Osteoblast (primary cell): ENCODE measurements at regions not wholly inside any gene's neighbourhood (a gene's known extent, or its start where the extent isn't known, plus 50 kb on each side); places are given as distances from the start of the nearest gene placed in this dataset.
"Not testable (repeated sequence)": the region's sequence is repeated elsewhere in the genome, so short reads cannot be mapped to it uniquely, and the experiment has no call there.

Source experiments
- DNase-seq: peaks from one replicate; pipeline ENCODE4 v3.0.0; 2011; ENCODE audit warnings: low spot score, mixed read lengths; ENCODE audit not compliant: insufficient read length; ENCODE audit errors: missing footprints
- H2AFZ ChIP-seq: 2 replicates; pipeline ENCODE4 v1.6.0; 2011; ENCODE audit warnings: mild to moderate bottlenecking, low read length
- H3K27ac ChIP-seq: 2 replicates; pipeline ENCODE4 v1.5.1; 2011; ENCODE audit warnings: mild to moderate bottlenecking, low read depth, low read length, moderate library complexity
- H3K27me3 ChIP-seq: 2 replicates; pipeline ENCODE4 v1.6.0; 2012; ENCODE audit warnings: mild to moderate bottlenecking, control low read depth, inconsistent platforms, low read length, moderate library complexity; ENCODE audit not compliant: insufficient read depth
- H3K36me3 ChIP-seq: 2 replicates; pipeline ENCODE4 v1.5.1; 2011; ENCODE audit warnings: mild to moderate bottlenecking, low read length, control low read depth, moderate library complexity; ENCODE audit not compliant: insufficient read depth
- H3K4me1 ChIP-seq: 2 replicates; pipeline ENCODE4 v1.5.1; 2011; ENCODE audit warnings: mild to moderate bottlenecking, low read length, control low read depth, moderate library complexity; ENCODE audit not compliant: insufficient read depth
- H3K4me2 ChIP-seq: 2 replicates; pipeline ENCODE4 v1.6.0; 2011; ENCODE audit warnings: mild to moderate bottlenecking, low read length; ENCODE audit not compliant: insufficient read depth
- H3K4me3 ChIP-seq: fragments of 200-600 bp; sonication (generic); 3 replicates; pipeline ENCODE4 v1.5.1; 2012; ENCODE audit warnings: mild to moderate bottlenecking, low read length, inconsistent platforms; ENCODE audit not compliant: insufficient read depth
- H3K79me2 ChIP-seq: 2 replicates; pipeline ENCODE4 v1.6.0; 2012; ENCODE audit warnings: mild to moderate bottlenecking, low read length, control low read depth, inconsistent platforms; ENCODE audit not compliant: insufficient read depth
- H3K9me3 ChIP-seq: 2 replicates; pipeline ENCODE4 v1.5.1; 2011; ENCODE audit warnings: low read depth, low read length, control low read depth
- H4K20me1 ChIP-seq: 2 replicates; pipeline ENCODE4 v1.6.0; 2012; ENCODE audit warnings: mild to moderate bottlenecking, low read length, control low read depth; ENCODE audit not compliant: insufficient read depth

DNA sequence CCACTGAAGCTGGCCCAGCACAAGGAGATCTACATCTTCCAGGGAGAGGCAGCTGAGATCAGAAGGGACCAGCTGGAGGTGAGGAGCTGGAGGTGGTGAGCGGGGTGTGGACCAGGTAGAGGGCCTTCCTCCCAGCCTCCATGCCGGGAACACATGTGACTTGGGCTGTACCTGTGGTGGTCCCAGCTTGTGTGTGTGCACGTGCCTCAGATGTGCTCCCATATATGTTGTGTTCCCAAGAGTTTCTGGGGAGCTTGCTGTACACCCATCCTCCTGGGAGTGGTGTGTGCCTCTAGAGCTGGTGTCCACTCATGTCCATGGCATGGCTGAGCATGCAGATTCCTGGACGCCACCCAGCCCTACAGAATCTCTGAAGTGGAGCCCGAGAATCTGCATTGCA is 183.7 kb upstream of the AKAP13 start:
- DNase-seq, H3K4me1 ChIP-seq, H3K4me3 ChIP-seq, H3K36me3 ChIP-seq, H3K79me2 ChIP-seq, H2AFZ ChIP-seq, H3K27me3 ChIP-seq, H3K27ac ChIP-seq, H3K4me2 ChIP-seq, H4K20me1 ChIP-seq, H3K9me3 ChIP-seq: not testable (repeated sequence)

DNA sequence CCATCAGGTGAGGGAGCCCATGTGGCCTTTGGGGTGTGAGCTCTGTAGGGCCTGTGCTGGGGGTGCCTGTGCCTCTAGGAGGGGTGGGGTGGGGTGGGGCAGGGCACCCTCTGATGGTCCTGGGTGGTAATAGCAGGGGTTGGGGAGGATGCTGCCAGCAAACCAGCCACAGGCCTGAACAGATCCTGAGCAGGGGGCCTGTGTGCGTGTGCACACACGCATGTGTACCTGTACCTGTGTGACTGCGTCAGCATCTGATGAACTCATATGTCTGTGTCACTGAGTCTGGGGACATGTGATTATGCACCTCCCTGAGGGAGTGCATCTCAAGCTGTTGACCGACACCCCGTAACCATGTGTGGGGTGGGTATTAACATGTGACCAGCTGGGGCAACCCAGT is 182.8 kb upstream of the AKAP13 start:
- not testable (repeated sequence) for H3K27ac ChIP-seq, H3K27me3 ChIP-seq, H2AFZ ChIP-seq, H3K4me1 ChIP-seq, H4K20me1 ChIP-seq, H3K9me3 ChIP-seq, H3K36me3 ChIP-seq, H3K4me2 ChIP-seq, H3K4me3 ChIP-seq, H3K79me2 ChIP-seq, DNase-seq

DNA sequence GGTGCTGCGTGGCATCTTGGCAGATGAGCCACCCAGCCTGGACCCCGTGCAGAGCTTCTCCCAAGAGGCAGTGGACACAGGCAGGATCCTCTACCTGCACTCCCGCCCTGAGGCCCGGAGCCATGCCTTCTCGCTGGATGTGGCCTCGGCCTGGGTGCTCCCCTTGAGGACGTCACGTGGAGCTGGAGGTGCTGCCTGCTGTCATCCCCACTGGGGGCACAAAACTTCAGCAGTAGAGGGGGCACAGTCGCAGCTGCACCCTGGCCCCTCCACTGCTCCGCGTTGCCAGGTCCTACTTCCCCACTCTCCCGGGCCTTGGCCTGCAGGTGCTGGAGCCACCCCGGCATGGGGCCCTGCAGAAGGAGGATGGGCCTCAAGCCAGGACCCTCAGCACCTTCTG is 182.0 kb upstream of the AKAP13 start:
- not testable (repeated sequence) for DNase-seq, H3K27ac ChIP-seq

DNA sequence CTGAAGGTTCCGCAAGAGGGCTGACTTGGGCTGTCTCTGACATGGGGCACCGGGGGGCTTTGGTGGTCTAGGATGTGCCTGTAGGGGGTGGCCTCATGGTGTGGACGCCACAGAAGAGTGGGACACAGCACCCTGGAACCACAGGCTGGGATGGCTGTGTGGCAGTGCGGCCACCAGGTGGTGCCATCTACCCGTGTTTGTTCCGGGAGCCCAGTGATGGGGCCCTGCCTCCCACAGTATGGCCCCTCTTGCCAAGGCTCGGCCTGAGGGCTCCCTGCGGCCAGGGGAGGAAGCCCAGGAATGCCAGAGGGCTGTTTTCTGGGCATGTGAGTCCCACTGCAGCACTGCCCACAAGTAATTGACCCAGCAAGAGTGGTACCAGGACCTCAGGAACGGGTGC is 180.2 kb upstream of the AKAP13 start:
- H3K36me3 ChIP-seq, H3K27me3 ChIP-seq, H2AFZ ChIP-seq, H3K4me2 ChIP-seq, H3K4me1 ChIP-seq, H4K20me1 ChIP-seq, H3K79me2 ChIP-seq, DNase-seq, H3K4me3 ChIP-seq, H3K27ac ChIP-seq, H3K9me3 ChIP-seq: not testable (repeated sequence)

More for the DNA sequence above, 182.0 kb upstream of the AKAP13 start:
- H3K4me1 ChIP-seq, H3K9me3 ChIP-seq, H4K20me1 ChIP-seq, H3K4me2 ChIP-seq, H3K79me2 ChIP-seq, H3K27me3 ChIP-seq, H3K36me3 ChIP-seq, H2AFZ ChIP-seq, H3K4me3 ChIP-seq: not testable (repeated sequence)

DNA sequence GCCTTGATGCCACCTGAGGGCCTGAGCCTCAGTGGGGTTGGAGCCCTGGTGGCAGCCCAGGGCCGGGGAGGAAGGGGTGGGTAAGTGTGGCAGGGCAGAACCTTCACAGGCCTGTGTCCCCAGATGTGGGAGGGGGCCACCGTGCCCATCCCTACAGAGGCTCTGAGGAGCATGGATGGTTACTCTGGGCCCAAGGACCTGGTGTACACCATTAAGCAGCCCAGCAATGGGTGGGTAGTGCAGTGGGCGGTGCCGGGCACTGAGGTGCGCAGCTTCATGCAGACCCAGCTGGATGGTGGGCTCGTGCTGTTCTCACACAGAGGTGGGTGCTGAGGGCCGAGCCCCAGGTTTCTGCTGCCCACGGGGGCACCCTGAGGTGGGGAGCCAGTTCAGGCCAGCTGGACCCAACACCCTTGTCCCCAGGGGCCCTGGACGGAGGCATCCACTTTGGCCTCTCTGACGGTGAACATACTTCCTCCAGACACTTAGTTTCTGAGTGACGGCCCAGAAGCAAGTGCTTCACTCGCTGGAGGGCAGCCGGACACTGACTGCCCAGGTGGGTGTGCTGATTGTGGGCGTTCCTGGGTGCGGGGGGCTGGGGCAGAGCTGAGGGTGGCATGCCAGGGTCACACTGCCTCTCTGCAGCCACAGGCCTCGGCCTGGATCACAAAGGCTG is 179.1 kb upstream of the AKAP13 start:
- not testable (repeated sequence) for H4K20me1 ChIP-seq, DNase-seq, H3K79me2 ChIP-seq, H3K27ac ChIP-seq, H3K27me3 ChIP-seq, H3K4me3 ChIP-seq, H3K9me3 ChIP-seq, H3K4me1 ChIP-seq, H3K4me2 ChIP-seq, H3K36me3 ChIP-seq, H2AFZ ChIP-seq

DNA sequence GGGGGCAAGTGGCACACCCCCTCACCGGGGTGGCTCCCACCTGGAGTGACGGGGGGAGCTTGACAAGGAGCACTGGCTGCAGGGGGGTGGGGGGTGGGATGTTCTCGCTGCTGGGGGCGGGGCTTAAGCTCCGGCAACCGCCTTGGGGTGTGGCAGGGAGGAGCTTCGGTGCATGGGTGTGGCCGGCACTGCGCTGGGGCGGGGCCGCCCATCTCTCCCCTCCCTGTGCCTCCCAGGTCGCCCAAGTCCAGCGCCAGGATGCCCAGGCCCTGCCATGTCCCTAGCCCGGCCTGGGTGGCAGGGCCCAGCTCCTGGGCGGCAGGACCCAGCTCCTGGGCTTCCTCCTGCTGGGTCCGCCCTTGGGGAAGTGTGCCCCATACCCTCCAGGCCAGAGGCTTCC is 175.9 kb upstream of the AKAP13 start:
- H3K36me3 ChIP-seq, DNase-seq, H3K4me2 ChIP-seq, H3K9me3 ChIP-seq, H3K4me1 ChIP-seq, H3K27ac ChIP-seq, H3K4me3 ChIP-seq, H2AFZ ChIP-seq, H3K27me3 ChIP-seq, H4K20me1 ChIP-seq, H3K79me2 ChIP-seq: not testable (repeated sequence)

DNA sequence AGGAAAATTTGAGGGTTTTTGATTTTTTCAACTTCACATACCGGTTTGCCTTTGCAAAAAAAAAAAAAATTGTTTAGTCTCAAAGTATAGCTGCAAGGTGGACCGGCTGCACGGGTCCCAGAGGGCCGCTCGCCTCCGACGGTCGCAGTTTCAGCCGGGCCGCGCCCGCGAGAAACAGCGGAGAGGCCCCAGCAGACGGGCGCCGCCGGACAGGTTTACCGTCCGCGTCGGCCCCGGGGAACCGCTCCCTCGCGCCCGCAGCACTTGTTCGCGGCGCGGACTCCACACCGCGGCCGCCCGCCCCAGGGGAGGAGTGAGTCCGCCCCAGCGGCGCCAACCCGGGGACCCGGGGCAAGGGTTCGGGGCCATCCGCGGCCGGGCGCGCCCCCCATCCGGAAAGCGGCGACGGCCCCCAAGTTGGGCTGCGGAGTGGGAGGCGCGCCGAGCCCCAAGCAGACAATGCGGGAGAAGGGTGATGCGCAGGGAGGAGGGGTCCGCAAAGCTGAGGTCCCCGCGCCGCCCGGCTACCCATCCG is 146.5 kb upstream of the AKAP13 start:
- H2AFZ ChIP-seq, H3K4me1 ChIP-seq, DNase-seq, H4K20me1 ChIP-seq, H3K27ac ChIP-seq, H3K79me2 ChIP-seq, H3K36me3 ChIP-seq, H3K9me3 ChIP-seq, H3K4me2 ChIP-seq, H3K27me3 ChIP-seq: not testable (repeated sequence)
- H3K4me3 ChIP-seq: peak overlapping the region; percentile 42

DNA sequence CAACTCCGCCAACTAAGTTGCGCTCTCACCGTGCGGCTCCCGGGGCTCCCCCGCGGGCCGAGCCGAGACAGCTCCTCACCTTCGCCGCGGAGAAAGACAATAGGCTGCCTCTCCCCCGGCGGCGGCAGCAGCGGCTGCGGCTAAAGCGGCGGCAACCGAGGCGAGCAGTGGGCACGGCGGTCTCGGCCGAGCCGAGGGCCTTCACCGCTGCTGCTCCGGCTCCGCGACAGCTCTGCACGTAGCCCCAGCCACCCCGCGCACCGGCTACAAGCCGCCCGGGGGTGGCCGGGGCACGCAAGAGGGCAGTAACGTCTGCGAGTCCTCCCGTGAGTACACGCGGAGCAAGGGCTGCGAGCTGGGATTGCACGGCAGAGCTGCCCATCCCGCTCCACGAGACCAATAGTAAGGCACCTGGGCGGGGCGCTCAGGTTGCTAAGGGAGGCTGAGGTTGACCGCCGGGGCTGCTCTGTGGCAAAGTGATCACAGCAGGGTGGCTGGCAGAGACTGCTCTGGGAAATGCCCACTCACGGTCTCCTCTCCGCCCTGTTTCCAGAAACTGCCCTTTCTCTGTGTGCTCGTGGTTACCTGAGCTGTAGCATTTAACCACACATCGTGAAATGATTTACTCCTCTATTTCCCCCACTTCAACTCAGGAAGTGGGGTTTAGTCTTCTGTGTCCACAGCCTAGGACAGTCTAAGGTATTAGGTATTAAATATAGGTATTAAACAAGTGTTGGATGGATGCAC is 145.8 kb upstream of the AKAP13 start:
- not testable (repeated sequence) for H2AFZ ChIP-seq, H3K27me3 ChIP-seq, DNase-seq, H3K9me3 ChIP-seq, H3K4me1 ChIP-seq, H3K27ac ChIP-seq, H3K36me3 ChIP-seq, H3K79me2 ChIP-seq, H4K20me1 ChIP-seq
- Histone ChIP-seq H3K4me2 (peak overlapping the region; percentile 68), H3K4me3 (peak overlapping the region; percentile 33)

DNA sequence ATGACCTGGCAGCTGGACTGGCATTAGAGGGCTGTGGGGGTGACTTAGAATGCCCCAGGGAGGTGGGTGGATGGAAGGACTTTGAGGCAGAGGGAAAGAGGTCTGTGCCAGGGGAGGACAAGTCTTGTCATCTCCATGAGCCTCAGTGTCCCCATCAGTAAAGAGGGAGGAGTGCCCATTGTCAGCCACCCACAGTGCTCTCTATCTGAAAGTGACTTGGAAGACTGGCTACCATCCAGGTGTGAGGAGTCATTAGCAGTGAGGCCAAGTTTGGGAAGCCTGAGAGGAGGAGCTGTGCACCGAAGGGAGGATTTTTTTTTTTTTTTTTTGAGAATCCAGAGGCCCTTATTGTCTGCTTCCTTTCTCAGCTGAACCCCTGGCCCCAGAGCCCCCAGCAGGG is 136.3 kb upstream of the AKAP13 start:
- not testable (repeated sequence) for H3K4me1 ChIP-seq, H3K4me3 ChIP-seq, H2AFZ ChIP-seq, H4K20me1 ChIP-seq, H3K9me3 ChIP-seq, H3K27me3 ChIP-seq, H3K36me3 ChIP-seq, DNase-seq, H3K79me2 ChIP-seq, H3K4me2 ChIP-seq, H3K27ac ChIP-seq
